ENCODE measurements at regions not wholly inside any gene's neighbourhood (a gene's known extent, or its start where the extent isn't known, plus 50 kb on each side); places are given as distances from the start of the nearest gene placed in this dataset.

GRCh38 chr5:107801061-107801460 lies 130.3 kb upstream of the EFNA5 start:
- H3K4me3 ChIP-seq (replicated peaks in 1 of 2; ENCODE audit: low read depth in 2 of 2, low read length in 2 of 2): no peak overlapping the region
- DNase-seq (ENCODE audit: low read depth in 2 of 2): no peak
- no peak for TF ChIP-seq CTCF (IDR thresholded peaks at IDR 0.05; ENCODE audit: low read depth, low read length)

- no peak overlapping the region for H3K4me3 ChIP-seq (replicated peaks in 1 of 2; ENCODE audit: low read depth in 2 of 2, low read length in 2 of 2)
- TF ChIP-seq CTCF (IDR thresholded peaks at IDR 0.05; ENCODE audit: low read depth, low read length): no peak
- no peak for DNase-seq (ENCODE audit: low read depth in 2 of 2)
These were observed 128.6 kb upstream of the EFNA5 start for GRCh38 chr5:107799306-107799705.

- no peak overlapping the region for H3K4me3 ChIP-seq (replicated peaks in 1 of 2; ENCODE audit: low read depth in 2 of 2, low read length in 2 of 2)
- DNase-seq (ENCODE audit: low read depth in 2 of 2): peak in 1 of 2 donors; percentile 32
- TF ChIP-seq CTCF (IDR thresholded peaks at IDR 0.05; ENCODE audit: low read depth, low read length): peak; percentile 21
These were observed 126.1 kb upstream of the EFNA5 start for GRCh38 chr5:107796797-107797196.

GRCh38 chr5:107794741-107795140 lies 124.0 kb upstream of the EFNA5 start:
- no peak for TF ChIP-seq CTCF (IDR thresholded peaks at IDR 0.05; ENCODE audit: low read depth, low read length)
- no peak overlapping the region for H3K4me3 ChIP-seq (replicated peaks in 1 of 2; ENCODE audit: low read depth in 2 of 2, low read length in 2 of 2)
- no peak for DNase-seq (ENCODE audit: low read depth in 2 of 2)

- H3K4me3 ChIP-seq (replicated peaks in 1 of 2; ENCODE audit: low read depth in 2 of 2, low read length in 2 of 2): no peak overlapping the region
- TF ChIP-seq CTCF (IDR thresholded peaks at IDR 0.05; ENCODE audit: low read depth, low read length): no peak
- DNase-seq (ENCODE audit: low read depth in 2 of 2): no peak
These were observed 122.2 kb upstream of the EFNA5 start for GRCh38 chr5:107792940-107793339.

GRCh38 chr5:107790671-107791070 lies 119.9 kb upstream of the EFNA5 start:
- DNase-seq (ENCODE audit: low read depth in 2 of 2): no peak
- H3K4me3 ChIP-seq (replicated peaks in 1 of 2; ENCODE audit: low read depth in 2 of 2, low read length in 2 of 2): no peak overlapping the region
- no peak for TF ChIP-seq CTCF (IDR thresholded peaks at IDR 0.05; ENCODE audit: low read depth, low read length)

GRCh38 chr5:107786424-107786823 lies 115.7 kb upstream of the EFNA5 start:
- no peak overlapping the region for H3K4me3 ChIP-seq (replicated peaks in 1 of 2; ENCODE audit: low read depth in 2 of 2, low read length in 2 of 2)
- TF ChIP-seq CTCF (IDR thresholded peaks at IDR 0.05; ENCODE audit: low read depth, low read length): no peak
- no peak for DNase-seq (ENCODE audit: low read depth in 2 of 2)

All from cardiac fibroblast (primary cell).